Esophagus muscularis mucosa (tissue), 3 donors: ENCODE measurements at regions not wholly inside any gene's neighbourhood (a gene's known extent, or its start where the extent isn't known, plus 50 kb on each side); places are given as distances from the start of the nearest gene placed in this dataset.
"Not testable (repeated sequence)": the region's sequence is repeated elsewhere in the genome, so short reads cannot be mapped to it uniquely, and the experiment has no call there.

Experiments
- CTCF ChIP-seq, 3 experiments: fragments of 200-600 bp in 2 of 3; fragments of 450-650 bp in 1 of 3; sonication (generic) in 2 of 3; IDR thresholded peaks; one replicate each; pipeline ENCODE4 v1.5.1; 2017 to 2019; ENCODE audit warnings: antibody characterized with exemption in 3 of 3, mild to moderate bottlenecking in 2 of 3, moderate library complexity in 1 of 3
- POLR2A ChIP-seq: fragments of 450-650 bp; IDR thresholded peaks from one replicate; pipeline ENCODE4 v1.6.1; 2017; ENCODE audit warnings: antibody characterized with exemption, moderate library complexity, mild to moderate bottlenecking, low read depth

- TF ChIP-seq CTCF (IDR thresholded peaks at IDR 0.05); POLR2A: not testable (repeated sequence)
Observed at GRCh38 chr17:26884741-26885059, 409.2 kb upstream of the WSB1 start.
